Activated naive CD8-positive, alpha-beta T cell treated with anti-CD3 and anti-CD28 coated beads, Interleukin-2, amount 10 ng/mL, durations not matched to agents 7 days and 5 days (primary cell): ENCODE measurements at regions not wholly inside any gene's neighbourhood (a gene's known extent, or its start where the extent isn't known, plus 50 kb on each side); places are given as distances from the start of the nearest gene placed in this dataset.
"Not testable (repeated sequence)": the region's sequence is repeated elsewhere in the genome, so short reads cannot be mapped to it uniquely, and the experiment has no call there.

Experiments used
- ATAC-seq: fragments of 150-1000 bp; cut with Tn5 transposase; one replicate; pipeline ENCODE4 v1.10.0; 2021; ENCODE audit warnings: low read depth, moderate library complexity
- POLR2A ChIA-PET: fragments of 350-600 bp; sonication (Branson Sonifier 250); formaldehyde crosslinking; loops from one replicate; lab custom pipeline; 2021; ENCODE audit warnings: antibody characterized with exemption; lab: Charles Lee
- DNase-seq: peaks from one replicate; pipeline ENCODE4 v3.0.0; 2021
- H3K27ac Mint-ChIP-seq: one replicate; pipeline ENCODE4 v1.8.0; 2022; ENCODE audit warnings: mild to moderate bottlenecking, mixed read lengths
- H3K27me3 Mint-ChIP-seq: one replicate; pipeline ENCODE4 v1.8.0; 2022; ENCODE audit warnings: mild to moderate bottlenecking, moderate library complexity, mixed read lengths
- H3K36me3 Mint-ChIP-seq: one replicate; pipeline ENCODE4 v1.8.0; 2021; ENCODE audit warnings: mild to moderate bottlenecking, mixed read lengths
- H3K4me1 Mint-ChIP-seq: one replicate; pipeline ENCODE4 v1.8.0; 2021; ENCODE audit warnings: mixed read lengths
- H3K4me3 Mint-ChIP-seq: one replicate; pipeline ENCODE4 v1.8.0; 2022; ENCODE audit warnings: mild to moderate bottlenecking, moderate library complexity, mixed read lengths
- H3K9me3 Mint-ChIP-seq: one replicate; pipeline ENCODE4 v1.8.0; 2021; ENCODE audit warnings: mixed read lengths

DNA sequence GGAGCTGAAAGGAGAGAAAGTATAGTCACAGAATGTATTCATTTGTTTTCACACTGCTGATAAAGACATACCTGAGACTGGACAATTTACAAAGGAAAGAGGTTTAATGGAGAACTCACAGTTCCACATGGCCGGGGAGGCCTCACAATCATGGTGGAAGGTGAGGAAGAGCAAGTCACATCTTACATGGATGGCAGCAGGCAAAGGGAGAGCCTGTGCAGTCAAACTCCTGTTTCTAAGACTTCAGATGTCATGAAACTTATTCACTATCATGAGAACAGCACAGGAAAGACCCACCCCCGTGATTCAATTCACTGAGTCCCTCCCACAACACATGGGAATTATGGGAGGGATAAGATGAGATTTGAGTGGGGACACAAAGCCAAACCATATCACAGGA is 224.7 kb downstream of the LNPK start:
- DNase-seq, H3K9me3 Mint-ChIP-seq, H3K27me3 Mint-ChIP-seq, POLR2A ChIA-PET, H3K27ac Mint-ChIP-seq, H3K36me3 Mint-ChIP-seq, H3K4me3 Mint-ChIP-seq, H3K4me1 Mint-ChIP-seq, ATAC-seq: not testable (repeated sequence)

DNA sequence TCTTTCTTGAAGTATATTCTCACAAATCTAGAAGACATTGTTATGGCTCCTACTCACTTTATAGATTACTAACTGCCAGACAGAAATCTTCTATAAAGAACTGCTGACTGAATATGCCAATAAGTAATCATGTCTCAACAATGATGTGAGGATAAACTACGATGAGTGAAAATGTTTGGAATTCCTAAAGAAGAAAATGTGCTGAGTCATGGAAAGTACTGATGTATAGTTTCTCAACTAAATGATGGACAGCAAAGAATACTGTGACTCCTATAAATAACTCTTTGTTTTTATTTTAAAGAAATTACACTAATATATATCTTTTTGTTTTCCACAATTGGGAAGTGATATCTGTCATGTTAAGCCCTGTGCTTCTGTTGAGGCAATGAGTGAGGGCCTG is 232.9 kb downstream of the LNPK start:
- no peak for ATAC-seq
- no peak overlapping the region for H3K27ac Mint-ChIP-seq

DNA sequence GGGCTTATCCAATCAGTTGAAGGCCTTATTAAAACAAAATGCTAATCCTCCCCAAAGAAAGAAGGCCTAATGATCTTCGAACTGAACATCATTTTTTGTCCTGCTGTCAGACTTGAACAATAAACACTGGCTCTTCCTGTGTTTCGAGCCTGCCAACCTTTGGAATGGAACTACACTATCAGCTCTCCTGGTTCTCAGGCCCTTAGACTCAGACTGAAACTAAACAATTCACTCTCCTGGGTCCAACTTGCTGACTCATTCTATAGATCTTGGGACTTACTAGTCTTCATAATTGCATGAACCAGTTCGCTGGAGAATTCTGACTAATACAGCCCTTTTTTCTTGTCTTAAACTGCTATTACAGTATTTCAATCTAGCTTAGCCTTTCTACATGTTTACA is 235.2 kb downstream of the LNPK start:
- POLR2A ChIA-PET = no interaction called here
- no peak for DNase-seq
- no peak for ATAC-seq
- Mint-ChIP-seq H3K36me3 (no peaks in the 10 kb centered on the region), H3K27ac (no peak overlapping the region), H3K4me3 (no peak overlapping the region), H3K27me3 (no peaks in the 10 kb centered on the region), H3K4me1 (no peaks in the 10 kb centered on the region), H3K9me3 (no peaks in the 10 kb centered on the region)

More for the DNA sequence above, 232.9 kb downstream of the LNPK start:
- H3K27me3 Mint-ChIP-seq = no peaks in the 10 kb centered on the region
- DNase-seq = no peak
- POLR2A ChIA-PET = no interaction called here
- H3K9me3 Mint-ChIP-seq = peaks cover 2% of the 10 kb centered on the region
- no peaks in the 10 kb centered on the region for H3K4me1 Mint-ChIP-seq
- no peak overlapping the region for H3K4me3 Mint-ChIP-seq
- H3K36me3 Mint-ChIP-seq = no peaks in the 10 kb centered on the region

DNA sequence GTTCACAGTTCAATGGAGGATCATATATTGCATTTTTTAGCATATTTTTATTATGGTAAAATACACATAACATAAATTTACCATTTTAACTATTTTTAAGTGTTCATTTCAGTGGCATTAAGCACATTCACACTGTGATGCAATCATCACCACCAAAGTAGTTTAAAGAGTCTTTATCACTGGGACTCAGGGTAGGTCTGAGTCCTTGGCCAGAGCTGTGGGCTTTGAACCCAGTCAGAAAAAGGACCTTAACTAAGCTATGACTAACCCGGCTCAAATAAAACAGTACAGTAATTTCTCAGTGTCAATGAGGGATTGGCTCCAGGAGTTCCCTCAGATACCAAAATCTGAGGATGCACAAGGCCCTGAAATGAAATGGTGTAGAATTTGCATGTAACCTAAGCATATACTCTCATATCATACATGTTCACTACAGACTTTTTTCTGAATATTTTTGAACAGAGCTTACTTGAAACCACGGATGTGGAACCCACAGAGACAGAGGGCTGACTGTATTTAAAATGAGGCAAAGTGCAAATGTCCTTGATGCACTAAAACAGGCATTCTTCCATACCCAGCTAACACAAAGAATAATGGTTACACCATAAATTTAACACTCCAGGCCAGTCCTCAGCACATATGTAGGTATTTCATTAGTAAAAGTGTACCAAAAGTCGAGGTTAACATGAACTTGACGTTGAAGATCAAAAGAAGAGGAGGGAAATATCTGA is 246.2 kb downstream of the LNPK start:
- no peak overlapping the region for H3K4me3 Mint-ChIP-seq
- no peaks in the 10 kb centered on the region for H3K4me1 Mint-ChIP-seq
- no peaks in the 10 kb centered on the region for H3K36me3 Mint-ChIP-seq
- DNase-seq (no peak), ATAC-seq (no peak)
- no peaks in the 10 kb centered on the region for H3K9me3 Mint-ChIP-seq
- POLR2A ChIA-PET = no interaction called here
- no peak overlapping the region for H3K27ac Mint-ChIP-seq
- no peaks in the 10 kb centered on the region for H3K27me3 Mint-ChIP-seq

DNA sequence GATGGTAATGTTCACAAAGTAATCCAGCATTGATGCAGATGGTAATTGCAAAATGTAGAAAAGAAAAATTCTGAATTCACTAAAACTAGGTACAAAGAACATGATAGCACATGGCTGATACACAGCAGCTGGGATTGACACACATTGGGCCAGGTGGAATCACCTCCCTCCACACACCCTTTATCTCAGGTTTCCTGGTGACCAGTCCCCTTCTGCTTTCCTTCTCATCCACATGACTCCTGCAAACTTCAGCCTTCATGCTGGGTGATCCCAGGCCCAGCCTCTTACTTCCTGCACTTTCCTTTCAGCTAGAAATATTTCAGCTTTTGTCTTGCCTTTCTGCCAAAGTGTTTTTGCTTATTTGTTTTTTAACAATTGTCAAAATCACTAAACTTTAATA is 246.9 kb downstream of the LNPK start:
- Mint-ChIP-seq H3K27ac (no peak overlapping the region), H3K9me3 (no peaks in the 10 kb centered on the region)
- POLR2A ChIA-PET = no interaction called here

DNA sequence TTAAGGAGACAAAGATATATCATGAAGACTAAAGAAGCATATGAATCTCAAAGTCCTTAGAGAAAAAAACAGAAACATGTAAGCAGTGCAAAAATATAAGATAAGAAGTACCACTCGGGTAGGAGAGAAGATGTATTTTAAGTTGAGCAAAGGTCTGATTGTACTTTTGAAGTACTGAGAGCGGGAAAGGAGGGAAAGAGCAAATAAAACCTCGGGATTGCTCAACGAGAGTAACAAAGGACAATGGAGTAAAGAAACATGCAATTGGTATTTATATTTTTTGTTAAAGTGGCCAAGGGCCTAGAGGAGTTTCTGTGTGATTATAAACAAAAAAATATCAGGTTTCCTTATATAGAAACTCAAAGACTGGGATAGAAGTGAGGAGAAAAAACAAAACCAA is 251.9 kb downstream of the LNPK start:
- DNase-seq (no peak), ATAC-seq (no peak)
- Mint-ChIP-seq H3K36me3 (no peaks in the 10 kb centered on the region), H3K27me3 (peaks cover 2% of the 10 kb centered on the region), H3K27ac (no peak overlapping the region), H3K4me1 (no peaks in the 10 kb centered on the region), H3K4me3 (no peak overlapping the region), H3K9me3 (no peaks in the 10 kb centered on the region)
- POLR2A ChIA-PET = no interaction called here

More for the DNA sequence above, 246.9 kb downstream of the LNPK start:
- H3K4me3 Mint-ChIP-seq = no peak overlapping the region
- ATAC-seq (no peak), DNase-seq (no peak)
- H3K4me1 Mint-ChIP-seq = no peaks in the 10 kb centered on the region
- H3K36me3 Mint-ChIP-seq = no peaks in the 10 kb centered on the region
- no peaks in the 10 kb centered on the region for H3K27me3 Mint-ChIP-seq

DNA sequence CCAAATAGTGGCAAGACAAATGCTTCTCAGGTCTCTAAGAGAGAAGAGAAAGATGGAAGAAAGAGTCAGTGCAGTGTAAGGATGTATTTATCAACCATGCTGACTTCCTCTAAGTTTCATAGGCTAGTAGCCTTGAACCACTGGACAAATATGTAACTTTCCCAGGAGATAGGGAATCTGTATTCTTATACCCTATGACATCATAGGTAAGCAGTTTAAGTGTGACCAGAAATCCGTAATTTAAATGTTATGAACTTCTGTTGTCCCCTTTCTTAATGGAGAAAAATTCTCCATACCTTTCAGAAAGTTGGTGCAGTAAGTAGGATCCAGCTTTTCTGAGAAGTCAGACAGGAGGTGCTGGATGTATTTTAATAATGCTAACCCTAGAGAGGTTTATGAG is 256.2 kb downstream of the LNPK start:
- Mint-ChIP-seq H3K9me3 (no peaks in the 10 kb centered on the region), H3K36me3 (no peaks in the 10 kb centered on the region), H3K27me3 (peaks cover 2% of the 10 kb centered on the region), H3K27ac (no peak overlapping the region), H3K4me1 (no peaks in the 10 kb centered on the region), H3K4me3 (no peak overlapping the region)
- ATAC-seq (no peak), DNase-seq (no peak)
- POLR2A ChIA-PET = no interaction called here

DNA sequence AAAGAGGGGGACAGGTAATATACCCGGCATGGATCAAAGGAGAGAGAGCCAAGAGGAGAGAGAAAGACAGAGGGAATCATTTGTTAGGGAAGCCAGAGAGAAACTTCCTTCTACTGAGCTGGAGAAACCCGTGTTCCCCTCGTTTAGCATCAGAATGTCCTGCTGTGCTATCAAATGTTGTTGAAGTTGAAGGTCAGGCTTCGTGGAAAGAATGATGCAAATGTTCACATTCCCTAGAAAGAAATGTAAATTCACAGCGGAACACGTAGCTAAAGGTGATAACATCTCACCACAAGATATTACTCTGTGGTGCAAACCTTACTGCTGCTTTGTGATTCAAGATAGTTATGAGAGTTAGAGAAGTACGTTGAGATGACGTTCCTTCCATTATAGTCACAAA is 258.1 kb downstream of the LNPK start:
- DNase-seq = no peak
- Mint-ChIP-seq H3K9me3 (no peaks in the 10 kb centered on the region), H3K4me3 (no peak overlapping the region), H3K4me1 (no peaks in the 10 kb centered on the region), H3K27ac (no peak overlapping the region), H3K36me3 (no peaks in the 10 kb centered on the region), H3K27me3 (no peaks in the 10 kb centered on the region)
- POLR2A ChIA-PET = no interaction called here
- ATAC-seq = no peak

DNA sequence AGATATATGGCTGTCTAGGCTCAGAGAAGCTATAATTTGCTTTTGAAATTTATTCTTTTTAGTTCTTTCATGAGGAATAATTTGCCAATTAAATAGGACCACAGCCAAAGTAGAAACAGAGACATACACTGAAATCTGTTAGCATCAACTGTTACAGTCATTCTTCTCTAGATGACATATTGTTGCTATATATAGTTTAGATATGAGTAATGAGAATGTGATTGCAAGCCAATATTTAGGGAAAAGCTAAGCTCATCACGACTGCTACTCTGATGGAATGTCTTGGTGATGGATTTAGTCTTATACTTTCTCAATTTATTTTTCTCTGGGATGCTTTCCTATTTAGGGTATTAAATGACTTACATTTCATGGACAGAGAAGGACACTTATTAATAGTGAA is 259.1 kb downstream of the LNPK start:
- Mint-ChIP-seq H3K4me3 (no peak overlapping the region), H3K36me3 (no peaks in the 10 kb centered on the region), H3K9me3 (no peaks in the 10 kb centered on the region), H3K27me3 (no peaks in the 10 kb centered on the region), H3K4me1 (no peaks in the 10 kb centered on the region), H3K27ac (no peak overlapping the region)
- POLR2A ChIA-PET = no interaction called here
- DNase-seq (no peak), ATAC-seq (no peak)

DNA sequence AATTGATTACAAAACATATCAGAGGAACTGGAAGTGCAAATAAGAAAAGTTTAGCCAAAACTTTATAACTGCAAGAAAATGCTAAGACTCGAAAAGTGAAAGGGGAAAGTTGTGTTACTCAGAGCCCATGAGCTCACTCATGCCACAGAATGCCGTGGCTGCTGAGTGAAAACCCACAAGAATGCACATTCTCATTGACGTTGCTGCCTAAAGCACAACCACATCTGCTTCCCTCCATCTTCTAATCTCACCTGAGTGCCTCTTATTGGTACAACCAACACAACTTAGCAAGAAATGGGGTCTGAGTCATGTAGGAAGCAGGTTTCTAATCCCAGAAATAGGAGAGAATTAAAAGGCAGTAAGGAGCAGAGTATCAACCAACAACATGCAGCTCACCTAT is 259.7 kb downstream of the LNPK start:
- no peaks in the 10 kb centered on the region for H3K9me3 Mint-ChIP-seq
- no peaks in the 10 kb centered on the region for H3K27me3 Mint-ChIP-seq
- DNase-seq (no peak), ATAC-seq (no peak)
- no peak overlapping the region for H3K4me3 Mint-ChIP-seq
- no peaks in the 10 kb centered on the region for H3K36me3 Mint-ChIP-seq
- H3K4me1 Mint-ChIP-seq = no peaks in the 10 kb centered on the region
- POLR2A ChIA-PET = no interaction called here
- no peak overlapping the region for H3K27ac Mint-ChIP-seq

DNA sequence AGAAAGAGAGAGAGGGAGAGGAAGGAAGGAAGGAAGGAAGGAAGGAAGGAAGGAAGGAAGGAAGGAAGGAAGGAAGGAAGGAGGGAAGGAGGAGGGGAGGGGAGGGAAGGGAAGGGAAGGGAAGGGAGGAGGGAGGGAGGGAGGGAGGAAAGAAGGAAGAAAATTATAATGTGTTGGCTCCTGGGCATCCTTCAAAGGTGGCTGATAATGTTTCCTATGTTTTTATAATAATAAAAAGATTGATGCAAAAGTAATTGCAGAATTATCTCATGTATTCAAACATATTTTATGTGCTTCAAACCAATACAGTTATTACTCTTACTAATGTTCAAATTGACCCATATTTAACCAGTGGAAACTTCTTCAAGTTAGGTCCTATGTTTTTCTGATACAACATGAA is 260.9 kb downstream of the LNPK start:
- Mint-ChIP-seq H3K4me1 (no peaks in the 10 kb centered on the region), H3K4me3 (no peak overlapping the region), H3K36me3 (no peaks in the 10 kb centered on the region), H3K27ac (no peak overlapping the region), H3K27me3 (no peaks in the 10 kb centered on the region), H3K9me3 (no peaks in the 10 kb centered on the region)
- ATAC-seq = no peak
- POLR2A ChIA-PET = no interaction called here
- no peak for DNase-seq

DNA sequence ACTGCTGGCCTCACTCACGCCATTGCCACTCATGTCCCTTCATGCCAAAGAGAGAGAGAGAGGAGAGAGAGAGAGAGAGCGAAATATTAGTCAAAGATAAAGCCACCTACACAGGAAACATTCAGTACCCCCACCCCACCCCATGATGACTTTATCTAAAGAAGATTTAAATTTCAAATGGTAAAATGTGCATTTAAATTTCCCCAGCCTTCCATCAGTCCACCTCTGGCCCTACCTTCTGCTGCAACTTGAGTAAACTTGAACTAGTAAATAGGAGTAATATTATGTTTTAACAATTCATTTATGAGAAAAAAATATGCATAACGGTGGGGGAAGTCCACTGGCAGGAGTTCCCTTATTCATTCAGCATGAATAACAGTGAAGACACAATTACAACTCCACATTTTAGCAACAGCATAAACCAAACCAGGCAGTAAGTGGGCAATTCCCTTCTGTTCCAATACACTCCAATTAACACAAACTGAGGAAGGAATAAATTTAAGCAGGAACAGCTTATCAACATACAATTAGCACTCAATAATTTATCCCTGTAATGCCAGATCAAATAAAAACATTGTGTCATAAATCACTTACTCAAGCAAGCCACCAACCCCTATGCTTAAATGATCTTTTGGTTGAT is 264.2 kb downstream of the LNPK start:
- H3K27ac Mint-ChIP-seq = no peak overlapping the region
- no peak overlapping the region for H3K4me3 Mint-ChIP-seq
- H3K27me3 Mint-ChIP-seq = no peaks in the 10 kb centered on the region
- ATAC-seq = no peak
- no peak for DNase-seq
- POLR2A ChIA-PET = no interaction called here
- H3K4me1 Mint-ChIP-seq = no peaks in the 10 kb centered on the region
- no peaks in the 10 kb centered on the region for H3K9me3 Mint-ChIP-seq
- H3K36me3 Mint-ChIP-seq = no peaks in the 10 kb centered on the region

DNA sequence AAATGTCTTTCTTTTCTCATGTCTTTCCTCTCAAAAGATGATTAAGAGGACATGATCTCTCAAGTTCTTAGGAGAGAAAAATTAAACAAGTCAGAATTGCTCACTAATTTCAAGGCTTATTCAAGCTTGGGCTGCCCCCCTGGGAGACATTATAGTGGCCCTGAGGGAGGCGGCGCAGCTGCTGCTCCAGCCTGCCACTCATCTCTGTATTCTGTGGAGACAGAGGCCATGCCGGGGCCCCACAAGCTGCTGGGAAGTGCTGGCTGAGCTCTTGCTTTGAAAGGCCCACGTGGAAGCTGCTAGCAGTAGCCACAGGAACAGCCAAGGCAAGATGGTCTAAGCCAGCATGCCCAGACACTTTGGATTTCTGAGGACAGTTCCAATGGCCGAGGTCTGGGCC is 267.4 kb downstream of the LNPK start:
- H3K4me1 Mint-ChIP-seq = no peaks in the 10 kb centered on the region
- H3K9me3 Mint-ChIP-seq = no peaks in the 10 kb centered on the region
- no peak overlapping the region for H3K27ac Mint-ChIP-seq

DNA sequence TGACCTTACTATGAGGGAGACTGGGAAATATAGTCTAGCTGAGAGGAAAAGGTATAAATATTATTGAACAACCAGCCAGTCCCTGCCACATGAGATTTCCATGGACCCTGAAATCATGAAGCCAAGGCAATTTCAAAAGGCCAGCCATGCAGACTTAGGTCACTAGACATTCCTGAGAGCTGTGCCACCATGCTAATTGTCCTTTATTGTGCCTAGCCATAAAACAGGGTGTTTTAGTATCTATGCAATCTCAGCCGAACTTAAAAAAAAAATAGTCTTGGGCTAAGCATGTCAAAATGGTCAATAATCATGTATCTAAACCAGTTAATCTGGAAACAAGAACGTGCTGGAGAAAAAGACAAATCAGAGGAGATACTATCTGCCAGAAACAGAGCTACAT is 269.5 kb downstream of the LNPK start:
- no peaks in the 10 kb centered on the region for H3K9me3 Mint-ChIP-seq
- H3K27me3 Mint-ChIP-seq = no peaks in the 10 kb centered on the region
- H3K27ac Mint-ChIP-seq = no peak overlapping the region
- ATAC-seq (no peak), DNase-seq (no peak)
- no peaks in the 10 kb centered on the region for H3K4me1 Mint-ChIP-seq
- POLR2A ChIA-PET = no interaction called here
- no peak overlapping the region for H3K4me3 Mint-ChIP-seq
- H3K36me3 Mint-ChIP-seq = no peaks in the 10 kb centered on the region

More for the DNA sequence above, 267.4 kb downstream of the LNPK start:
- DNase-seq (no peak), ATAC-seq (no peak)
- no peak overlapping the region for H3K4me3 Mint-ChIP-seq
- no peaks in the 10 kb centered on the region for H3K27me3 Mint-ChIP-seq
- no peaks in the 10 kb centered on the region for H3K36me3 Mint-ChIP-seq
- POLR2A ChIA-PET = no interaction called here
